ENCODE measurements at regions not wholly inside any gene's neighbourhood (a gene's known extent, or its start where the extent isn't known, plus 50 kb on each side); places are given as distances from the start of the nearest gene placed in this dataset.
"Not testable (repeated sequence)": the region's sequence is repeated elsewhere in the genome, so short reads cannot be mapped to it uniquely, and the experiment has no call there.

GRCh38 chr3:63130625-63131024, 147.5 kb upstream of the SYNPR start:
- no peaks in the 10 kb centered on the region for H3K9me3 ChIP-seq (ENCODE audit: low read depth, low read length)
- no peak for TF ChIP-seq CTCF (IDR thresholded peaks at IDR 0.05; ENCODE audit: extremely low read depth, low read depth, low read length)
- no peak overlapping the region for H3K27ac ChIP-seq (ENCODE audit: low read depth, low read length)
- DNase-seq (ENCODE audit: insufficient read length, low spot score, missing footprints), result no peak
- no peak overlapping the region for H3K4me3 ChIP-seq (ENCODE audit: insufficient read depth, low read length)
- no peaks in the 10 kb centered on the region for H3K27me3 ChIP-seq (ENCODE audit: insufficient read depth, low read length)
- no peaks in the 10 kb centered on the region for H3K79me2 ChIP-seq (ENCODE audit: insufficient read depth, low read length)
- H3K36me3 ChIP-seq (ENCODE audit: insufficient read depth, low read length), result no peaks in the 10 kb centered on the region
- H3K4me2 ChIP-seq (ENCODE audit: insufficient read depth, low read length), result no peak overlapping the region
- no peaks in the 10 kb centered on the region for H3K4me1 ChIP-seq (ENCODE audit: insufficient read depth, low read length)
- no peaks in the 10 kb centered on the region for H4K20me1 ChIP-seq (ENCODE audit: insufficient read depth, low read length)
- no peak overlapping the region for H2AFZ ChIP-seq (ENCODE audit: low read length)

- Histone ChIP-seq H3K79me2 (ENCODE audit: insufficient read depth, low read length) (no peaks in the 10 kb centered on the region), H3K27ac (ENCODE audit: low read depth, low read length) (no peak overlapping the region), H3K9me3 (ENCODE audit: low read depth, low read length) (no peaks in the 10 kb centered on the region), H2AFZ (ENCODE audit: low read length) (no peak overlapping the region), H3K4me2 (ENCODE audit: insufficient read depth, low read length) (no peak overlapping the region), H3K4me3 (ENCODE audit: insufficient read depth, low read length) (no peak overlapping the region), H3K4me1 (ENCODE audit: insufficient read depth, low read length) (no peaks in the 10 kb centered on the region), H3K36me3 (ENCODE audit: insufficient read depth, low read length) (no peaks in the 10 kb centered on the region), H3K27me3 (ENCODE audit: insufficient read depth, low read length) (no peaks in the 10 kb centered on the region), H4K20me1 (ENCODE audit: insufficient read depth, low read length) (no peaks in the 10 kb centered on the region)
- TF ChIP-seq CTCF (IDR thresholded peaks at IDR 0.05; ENCODE audit: extremely low read depth, low read depth, low read length), result no peak
- no peak for DNase-seq (ENCODE audit: insufficient read length, low spot score, missing footprints)
These were observed 145.5 kb upstream of the SYNPR start for GRCh38 chr3:63132461-63133250.

GRCh38 chr3:63135367-63135766, 142.7 kb upstream of the SYNPR start:
- Histone ChIP-seq H3K4me2 (ENCODE audit: insufficient read depth, low read length) (no peak overlapping the region), H3K9me3 (ENCODE audit: low read depth, low read length) (no peaks in the 10 kb centered on the region), H3K27me3 (ENCODE audit: insufficient read depth, low read length) (no peaks in the 10 kb centered on the region), H3K36me3 (ENCODE audit: insufficient read depth, low read length) (no peaks in the 10 kb centered on the region), H2AFZ (ENCODE audit: low read length) (no peak overlapping the region), H3K79me2 (ENCODE audit: insufficient read depth, low read length) (no peaks in the 10 kb centered on the region), H3K27ac (ENCODE audit: low read depth, low read length) (no peak overlapping the region), H3K4me3 (ENCODE audit: insufficient read depth, low read length) (no peak overlapping the region), H3K4me1 (ENCODE audit: insufficient read depth, low read length) (no peaks in the 10 kb centered on the region), H4K20me1 (ENCODE audit: insufficient read depth, low read length) (no peaks in the 10 kb centered on the region)
- no peak for DNase-seq (ENCODE audit: insufficient read length, low spot score, missing footprints)
- no peak for TF ChIP-seq CTCF (IDR thresholded peaks at IDR 0.05; ENCODE audit: extremely low read depth, low read depth, low read length)

GRCh38 chr3:63136249-63136648, 141.9 kb upstream of the SYNPR start:
- H2AFZ ChIP-seq (ENCODE audit: low read length); H3K4me3 ChIP-seq (ENCODE audit: insufficient read depth, low read length); H3K79me2 ChIP-seq (ENCODE audit: insufficient read depth, low read length); DNase-seq (ENCODE audit: insufficient read length, low spot score, missing footprints); H3K36me3 ChIP-seq (ENCODE audit: insufficient read depth, low read length); H4K20me1 ChIP-seq (ENCODE audit: insufficient read depth, low read length); H3K4me1 ChIP-seq (ENCODE audit: insufficient read depth, low read length); H3K4me2 ChIP-seq (ENCODE audit: insufficient read depth, low read length); H3K27ac ChIP-seq (ENCODE audit: low read depth, low read length); H3K27me3 ChIP-seq (ENCODE audit: insufficient read depth, low read length); H3K9me3 ChIP-seq (ENCODE audit: low read depth, low read length): not testable (repeated sequence)
